ENCODE measurements at regions not wholly inside any gene's neighbourhood (a gene's known extent, or its start where the extent isn't known, plus 50 kb on each side); places are given as distances from the start of the nearest gene placed in this dataset.

DNA sequence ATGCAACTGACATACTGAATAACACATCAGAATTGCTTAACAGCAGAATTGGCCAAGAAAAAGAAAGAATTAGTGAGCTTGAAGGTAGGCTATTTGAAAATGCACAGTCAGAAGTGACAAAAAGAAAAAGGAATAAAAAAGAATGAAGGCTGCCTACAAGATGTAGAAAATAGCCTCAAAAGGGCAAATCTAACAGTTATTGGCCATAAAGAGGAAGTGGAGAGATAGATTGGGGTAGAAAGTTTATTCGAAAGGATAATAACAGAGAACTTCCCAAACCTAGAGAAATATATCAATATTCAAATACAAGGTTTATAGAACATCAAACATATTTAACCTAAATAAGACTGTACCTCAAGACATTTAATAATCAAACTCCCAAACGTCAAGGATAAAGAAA lies 67.5 kb downstream of the ATP6V1G3 start:
- DNase-seq = no peak

GRCh38 chr1:198472119-198472518 lies 68.4 kb downstream of the ATP6V1G3 start:
- no peak for DNase-seq

DNA sequence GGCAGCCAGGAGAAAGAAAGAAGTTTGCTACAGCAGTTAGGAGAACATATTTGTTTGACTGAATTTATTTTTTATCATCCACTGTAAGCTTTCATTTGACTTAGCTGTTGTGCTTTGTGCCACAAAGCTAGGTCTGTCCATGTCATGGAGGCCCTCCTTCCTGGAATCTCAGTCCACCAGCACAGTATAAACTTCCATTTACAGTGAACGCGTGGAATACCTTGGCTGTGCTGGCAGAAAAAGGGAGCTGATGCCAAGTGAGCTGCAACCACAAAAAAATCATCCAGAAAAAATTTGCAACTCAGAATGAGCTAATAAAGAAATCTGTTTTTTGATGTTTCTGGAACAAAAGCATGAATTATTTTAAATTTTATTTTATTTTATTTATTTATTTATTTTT lies 72.6 kb downstream of the ATP6V1G3 start:
- DNase-seq = no peak

DNA sequence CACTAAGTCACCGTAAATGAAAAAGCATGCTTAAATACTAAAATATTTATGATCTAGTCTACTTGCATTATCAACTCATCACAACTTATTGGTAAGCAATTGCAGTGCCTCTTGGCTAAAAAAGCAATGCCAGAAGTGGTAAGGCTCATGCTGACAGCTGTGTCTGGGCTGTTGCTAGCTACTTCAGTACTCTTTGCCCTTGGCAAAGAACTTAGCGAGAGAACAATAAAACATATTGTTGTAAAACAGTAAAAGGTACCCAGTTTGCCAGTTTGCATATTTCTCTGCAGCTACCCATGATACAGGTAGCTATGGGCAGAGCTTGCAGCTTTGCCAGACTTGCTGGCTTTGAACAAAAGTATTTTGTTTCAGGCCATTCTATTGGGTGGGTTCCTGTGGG lies 73.1 kb downstream of the ATP6V1G3 start:
- no peak for DNase-seq

DNA sequence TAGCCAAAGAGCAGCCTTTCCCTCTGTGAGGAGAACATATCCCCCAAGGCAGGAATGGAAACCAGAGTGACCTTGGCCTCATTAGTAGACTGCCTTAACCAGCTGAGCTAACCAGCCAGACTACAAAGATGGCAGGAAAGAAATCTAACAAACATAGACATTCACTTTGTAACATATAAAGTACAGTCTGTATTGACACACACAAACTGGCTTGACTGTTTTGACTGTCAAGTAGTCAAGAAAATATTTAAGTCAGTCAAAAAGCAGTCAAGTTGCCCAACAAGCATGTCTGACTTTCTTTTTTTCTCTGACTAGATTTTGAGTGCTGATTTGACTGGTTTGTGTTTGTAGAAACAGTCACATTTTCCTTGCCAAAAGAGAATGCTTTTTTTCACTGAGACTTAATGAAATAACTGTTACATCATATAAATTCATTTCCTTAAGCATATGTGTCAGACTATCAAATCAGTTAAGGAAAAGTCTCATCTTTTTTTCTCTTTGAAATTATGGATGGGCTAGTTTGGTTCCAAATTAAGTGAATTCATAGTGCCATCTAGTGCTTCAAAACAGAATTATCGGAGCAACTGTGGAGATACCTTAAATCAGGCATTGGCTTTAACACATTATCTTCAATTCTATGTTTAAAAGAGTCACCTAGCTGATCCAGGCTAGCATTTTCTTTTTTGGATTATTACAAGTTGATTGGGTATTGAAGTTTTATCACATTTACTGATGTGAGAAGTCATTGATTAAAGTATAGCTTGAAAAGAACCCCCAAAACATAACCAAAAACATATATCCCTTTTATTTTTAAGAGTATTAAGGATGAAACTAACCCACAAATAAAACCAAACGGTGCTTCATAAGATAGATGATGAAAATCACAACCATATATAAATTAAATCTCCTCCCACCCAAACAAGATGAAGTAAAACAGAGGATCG lies 75.0 kb downstream of the ATP6V1G3 start:
- peak; percentile 46 for DNase-seq

DNA sequence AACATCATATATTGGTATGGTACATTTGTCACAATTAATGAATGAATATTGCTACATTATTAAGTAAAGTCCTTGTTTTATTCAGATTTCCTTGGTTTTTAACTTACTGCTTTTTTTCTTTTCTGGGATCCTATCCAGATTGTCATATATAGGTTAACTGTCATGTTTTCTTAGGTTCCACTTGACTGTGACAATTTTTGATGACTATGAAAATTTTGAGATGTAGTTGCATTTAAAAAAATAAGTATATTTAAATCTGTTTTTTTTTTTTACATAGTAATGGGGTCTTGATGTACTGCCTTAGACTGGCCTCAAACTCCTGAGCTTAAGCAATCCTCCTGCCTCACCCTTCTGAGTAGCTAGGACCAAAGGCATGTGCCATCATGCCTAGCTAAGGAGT lies 76.8 kb downstream of the ATP6V1G3 start:
- no peak for DNase-seq

DNA sequence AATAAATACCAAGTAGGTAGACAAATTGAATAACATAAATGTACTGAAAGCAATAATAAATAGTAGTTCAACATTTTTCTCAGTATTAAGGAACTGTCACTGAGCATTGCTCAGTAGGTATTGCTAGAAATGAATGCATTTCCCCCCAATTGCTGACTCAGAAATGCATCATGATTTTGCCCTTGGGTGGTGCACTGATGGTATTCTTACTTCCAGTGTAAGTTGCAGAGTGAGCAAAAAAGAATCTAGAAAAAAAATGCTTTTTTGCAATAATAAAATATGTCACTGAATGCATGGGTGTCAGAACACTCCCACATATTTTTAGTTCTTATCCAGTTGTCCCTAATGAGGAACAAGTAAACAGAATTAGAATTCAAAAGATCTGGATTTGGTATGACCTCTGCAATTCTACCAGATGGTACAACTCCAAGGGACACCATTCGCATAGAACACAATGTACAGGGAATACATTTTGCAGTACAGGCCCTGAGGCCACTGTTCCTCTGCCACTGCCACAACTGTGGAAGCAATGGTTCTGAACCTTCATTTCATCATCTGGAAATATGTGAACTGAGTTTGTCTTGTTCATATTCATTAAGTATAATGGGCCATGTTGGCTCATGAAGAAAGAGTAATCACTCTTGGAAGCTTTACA lies 78.0 kb downstream of the ATP6V1G3 start:
- DNase-seq = no peak

GRCh38 chr1:198455966-198456365 lies 84.5 kb downstream of the ATP6V1G3 start:
- DNase-seq = no peak

- no peak for DNase-seq
Observed at GRCh38 chr1:198449727-198450433, 90.6 kb downstream of the ATP6V1G3 start.

- no peak for DNase-seq
Observed at GRCh38 chr1:198449261-198449660, 91.2 kb downstream of the ATP6V1G3 start.

DNA sequence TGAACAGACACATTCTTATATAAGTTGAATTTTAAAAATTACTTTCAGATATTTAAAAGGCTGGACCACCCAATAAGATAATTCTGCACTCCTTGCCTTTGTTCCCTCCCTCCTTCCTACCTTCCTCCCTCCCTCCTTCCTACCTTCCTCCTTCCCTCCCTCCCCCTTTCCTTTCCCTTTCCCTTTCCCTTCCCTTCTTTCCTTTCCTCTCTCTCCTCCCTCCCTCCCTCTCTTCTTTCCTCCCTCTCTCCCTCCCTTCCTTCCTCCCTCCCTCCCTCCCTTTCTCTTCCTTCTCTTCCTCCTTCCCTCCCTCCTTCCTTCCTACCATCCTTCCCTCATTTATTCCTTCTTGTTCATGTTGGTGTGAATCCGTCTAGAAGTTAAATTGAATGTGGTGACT lies 93.0 kb downstream of the ATP6V1G3 start:
- no peak for DNase-seq

GRCh38 chr1:198445872-198446271 lies 94.6 kb downstream of the ATP6V1G3 start:
- no peak for DNase-seq

GRCh38 chr1:198444792-198445191 lies 95.7 kb downstream of the ATP6V1G3 start:
- DNase-seq = no peak

- DNase-seq = no peak
Observed at GRCh38 chr1:198443365-198444233, 96.9 kb downstream of the ATP6V1G3 start.

DNA sequence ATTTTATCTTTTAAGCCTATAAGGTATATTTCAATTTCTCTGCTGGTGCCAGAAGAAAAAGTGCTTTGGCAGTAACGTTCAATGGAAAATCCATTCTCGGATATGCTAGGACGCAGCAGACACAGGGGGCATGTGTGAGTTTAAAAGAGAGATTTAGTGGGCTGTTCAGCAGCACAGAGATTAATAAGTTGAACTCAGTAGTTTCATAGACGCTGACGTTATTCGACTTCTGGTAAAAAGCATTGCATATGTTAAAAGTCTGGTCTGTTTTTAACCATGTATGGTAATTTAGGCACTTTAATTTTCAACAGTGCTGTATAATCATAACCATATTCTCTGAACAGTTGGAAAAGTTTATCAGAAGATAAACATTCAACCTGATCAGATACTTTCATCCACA lies 99.6 kb downstream of the ATP6V1G3 start:
- DNase-seq = no peak

DNA sequence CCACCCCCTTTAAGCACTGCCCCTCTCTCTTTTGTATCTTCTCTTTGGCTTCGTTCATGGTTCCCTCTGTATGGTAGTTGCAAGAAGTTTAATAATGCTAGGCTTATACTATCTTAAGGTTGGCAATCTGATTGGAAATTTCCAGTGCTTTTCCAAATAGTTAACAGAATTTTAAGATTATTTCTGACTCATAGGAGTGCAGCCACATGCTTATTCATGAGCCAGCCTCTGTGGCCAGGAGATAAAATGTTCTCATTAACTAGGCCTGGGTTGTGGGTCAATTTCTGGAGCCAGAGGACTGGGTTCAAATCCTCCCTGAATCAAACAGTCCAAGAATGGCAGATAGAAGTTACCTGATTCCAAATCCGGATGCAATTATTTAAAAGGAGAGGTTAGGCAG lies 103.1 kb downstream of the ATP6V1G3 start:
- no peak for DNase-seq

GRCh38 chr1:198436276-198436675 lies 104.2 kb downstream of the ATP6V1G3 start:
- no peak for DNase-seq

GRCh38 chr1:198435056-198435455 lies 105.4 kb downstream of the ATP6V1G3 start:
- DNase-seq = no peak

- no peak for DNase-seq
Observed at GRCh38 chr1:198424441-198424840, 116.0 kb downstream of the ATP6V1G3 start.

- DNase-seq = no peak
Observed at GRCh38 chr1:198423673-198424072, 116.8 kb downstream of the ATP6V1G3 start.

DNA sequence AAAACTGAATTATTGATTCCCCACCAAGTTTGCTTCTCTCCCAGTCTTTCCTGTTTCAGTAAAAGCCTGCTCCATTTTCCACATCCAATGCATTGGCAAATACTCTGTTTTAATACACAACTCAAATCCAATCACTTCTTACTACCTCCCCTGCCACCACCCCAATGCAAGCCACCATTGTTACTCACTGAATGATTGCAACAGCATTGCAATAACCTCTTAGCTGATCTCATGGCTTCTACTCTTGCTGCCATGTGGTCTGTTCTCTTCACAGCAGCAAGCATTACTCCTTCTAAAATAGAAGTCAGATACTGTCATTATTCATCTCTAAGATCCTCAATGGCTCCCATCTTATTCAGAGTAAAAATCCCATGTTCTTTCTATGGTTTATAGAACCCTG lies 123.4 kb downstream of the ATP6V1G3 start:
- DNase-seq = no peak

DNA sequence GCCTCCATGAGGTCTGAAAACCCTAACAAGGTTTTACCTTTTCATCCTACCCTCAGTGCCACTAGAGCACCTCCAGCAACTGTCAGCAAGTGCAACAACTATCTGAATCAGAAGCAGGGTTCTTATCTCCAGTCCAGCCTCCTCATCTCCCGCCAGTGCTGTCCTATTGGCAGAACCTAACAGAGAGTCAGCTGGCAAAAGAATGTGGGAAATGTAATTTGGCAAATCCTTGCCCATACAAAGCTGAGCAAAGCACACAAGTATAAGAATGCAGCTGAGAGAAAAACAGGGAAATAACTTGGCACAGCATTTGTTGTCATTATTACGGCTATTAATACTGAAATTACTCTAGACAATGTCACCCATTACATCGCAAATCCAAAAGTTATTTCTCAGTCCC lies 124.2 kb downstream of the ATP6V1G3 start:
- DNase-seq = no peak

DNA sequence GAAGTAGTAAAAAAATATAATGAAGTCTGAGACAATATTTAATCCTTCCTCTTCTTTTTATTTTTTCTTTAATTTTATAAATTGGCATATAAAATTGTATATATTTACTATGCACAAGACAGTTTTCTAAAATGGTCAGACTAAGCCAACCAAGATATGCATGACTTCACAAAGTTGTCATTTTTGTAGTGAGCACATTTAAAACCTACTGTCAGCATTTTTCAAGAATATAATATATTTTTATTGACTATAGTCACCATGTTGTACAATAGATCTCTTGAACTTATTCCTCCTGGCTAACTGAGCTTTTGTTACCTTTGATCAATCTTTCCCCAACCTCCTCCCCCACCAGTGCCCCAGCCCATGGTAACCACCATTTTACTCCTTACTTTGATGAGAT lies 129.2 kb downstream of the ATP6V1G3 start:
- DNase-seq = no peak

All from NCI-H2227 treated with DMSO at 0.1 percent for 48 hours (cell line).